GM18502 (cell line): ENCODE measurements at regions not wholly inside any gene's neighbourhood (a gene's known extent, or its start where the extent isn't known, plus 50 kb on each side); places are given as distances from the start of the nearest gene placed in this dataset.

Experiments
- ATAC-seq: cut with Tn5 transposase; IDR thresholded peaks from one replicate; pipeline ENCODE4 v1.9.1; 2021; ENCODE audit warnings: mild to moderate bottlenecking; ENCODE audit not compliant: unreplicated experiment, poor library complexity

- ATAC-seq, result no peak
Observed at GRCh38 chr2:137729305-137729704, 235.0 kb upstream of the HNMT start.

DNA sequence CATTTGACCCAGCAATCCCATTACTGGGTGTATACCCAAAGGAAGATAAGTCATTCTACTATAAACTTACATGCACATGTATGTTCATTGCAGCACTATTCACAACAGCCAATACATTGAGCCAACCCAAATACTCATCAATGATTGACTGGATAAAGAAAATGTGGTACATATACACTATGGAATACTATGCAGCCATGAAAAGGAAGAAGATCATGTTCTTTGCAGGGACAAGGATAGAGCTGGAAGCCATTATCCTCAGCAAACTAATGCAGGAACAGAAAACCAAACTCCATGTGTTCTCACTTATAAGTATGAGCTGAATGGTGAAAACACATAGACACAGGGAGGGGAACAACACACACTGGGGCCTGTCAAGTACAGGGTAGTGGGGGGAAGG, 226.7 kb upstream of the HNMT start:
- no peak for ATAC-seq

- ATAC-seq, result no peak
Observed at GRCh38 chr2:137741784-137742362, 222.4 kb upstream of the HNMT start.

DNA sequence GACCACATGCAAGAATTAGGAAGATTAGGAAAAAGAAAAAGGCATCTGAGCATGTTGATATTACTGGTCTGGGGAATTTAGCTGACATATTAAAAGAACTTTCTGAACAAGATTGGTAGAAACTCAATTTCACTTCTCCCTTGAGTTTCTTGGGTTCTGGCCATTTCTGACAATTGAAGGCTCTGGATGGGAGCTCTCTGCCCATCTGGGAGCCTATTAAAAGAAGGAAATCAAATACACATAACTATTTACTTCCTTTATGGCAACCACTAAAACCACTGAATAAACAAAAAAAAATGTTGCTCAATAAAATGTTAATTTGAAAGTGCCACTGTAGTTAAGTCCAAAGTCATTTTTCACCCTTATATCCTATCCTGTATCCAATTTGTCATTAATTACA, 216.8 kb upstream of the HNMT start:
- ATAC-seq, result no peak

- no peak for ATAC-seq
Observed at GRCh38 chr2:137748533-137748932, 215.7 kb upstream of the HNMT start.

- no peak for ATAC-seq
Observed at GRCh38 chr2:137764646-137765045, 199.6 kb upstream of the HNMT start.

DNA sequence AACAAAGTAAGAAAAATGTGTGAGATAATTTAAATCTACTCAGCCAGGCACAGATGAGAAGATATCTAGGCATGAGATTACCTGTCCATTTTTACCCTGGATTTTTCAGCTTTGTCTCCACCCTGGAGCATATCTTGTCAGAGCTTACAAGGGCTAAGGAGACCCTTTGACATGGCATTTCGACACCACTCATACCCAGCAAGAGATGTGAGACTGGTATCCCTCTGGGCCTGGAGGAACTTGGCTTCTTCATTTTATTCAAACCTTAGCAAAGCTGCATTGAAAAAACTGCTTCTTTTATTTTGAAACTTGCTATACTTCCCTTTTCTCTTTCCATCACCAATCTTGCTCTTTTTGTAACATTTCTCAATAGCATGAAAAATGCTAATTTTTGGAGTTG, 194.9 kb upstream of the HNMT start:
- ATAC-seq, result no peak

DNA sequence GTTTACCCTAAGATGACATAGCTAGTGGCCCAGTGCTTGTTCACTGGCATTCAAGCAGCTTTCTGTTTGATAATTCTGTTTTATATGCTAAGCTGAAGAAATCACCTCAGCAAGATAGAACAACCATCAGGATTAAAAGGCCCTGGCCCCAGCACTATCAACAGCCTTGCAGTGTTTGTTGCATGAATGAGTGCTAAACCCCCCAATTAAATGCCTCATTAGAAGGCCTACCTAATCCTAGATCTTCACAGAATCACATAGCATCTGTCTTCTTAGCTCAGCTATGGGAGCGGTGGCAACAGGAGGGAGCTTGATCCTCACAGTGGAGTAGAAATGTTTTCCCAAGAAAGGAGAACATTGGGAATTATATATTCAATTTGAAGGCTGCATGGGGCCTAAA, 194.1 kb upstream of the HNMT start:
- no peak for ATAC-seq

GRCh38 chr2:137771064-137771463, 193.2 kb upstream of the HNMT start:
- peak; percentile 47 for ATAC-seq

DNA sequence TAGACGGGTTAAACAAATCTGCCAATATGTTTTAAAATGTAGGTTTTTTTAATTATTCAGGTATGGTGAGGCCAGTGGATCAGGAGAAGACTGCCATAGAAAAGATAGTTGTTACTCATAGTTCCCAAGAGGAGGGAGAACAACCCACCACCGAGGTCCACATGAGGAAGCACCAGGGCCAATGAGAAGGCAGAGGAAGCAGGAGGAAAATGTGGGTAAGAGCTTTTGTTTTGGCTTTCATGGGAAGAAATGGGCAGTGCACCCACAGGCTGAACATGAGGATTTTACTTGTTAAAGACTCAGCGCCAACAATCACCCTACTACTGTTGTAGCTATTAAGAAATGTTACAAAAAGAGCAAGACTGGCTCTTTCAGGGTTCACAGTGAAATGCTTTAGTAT, 191.8 kb upstream of the HNMT start:
- ATAC-seq, result no peak

DNA sequence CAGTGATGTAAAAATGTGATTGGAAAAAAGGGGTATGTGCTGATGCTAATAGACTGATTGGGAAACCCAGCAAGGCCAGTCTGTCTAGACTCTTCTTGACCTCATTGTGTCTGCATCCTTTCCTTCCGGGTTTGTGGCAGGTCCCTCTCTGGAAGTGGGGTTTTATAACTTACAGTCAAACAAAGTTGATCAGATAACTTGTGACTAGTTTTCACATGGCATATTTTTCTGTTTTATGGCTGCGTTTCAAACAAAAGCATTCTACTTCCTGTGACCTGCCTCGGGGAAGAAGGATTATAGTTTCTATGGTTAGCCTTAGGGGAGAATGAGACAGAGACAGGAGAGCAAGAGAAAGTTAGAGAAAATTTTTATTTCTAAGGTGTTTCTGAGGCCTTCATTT, 188.7 kb upstream of the HNMT start:
- no peak for ATAC-seq

GRCh38 chr2:137776697-137777096, 187.6 kb upstream of the HNMT start:
- ATAC-seq, result no peak

DNA sequence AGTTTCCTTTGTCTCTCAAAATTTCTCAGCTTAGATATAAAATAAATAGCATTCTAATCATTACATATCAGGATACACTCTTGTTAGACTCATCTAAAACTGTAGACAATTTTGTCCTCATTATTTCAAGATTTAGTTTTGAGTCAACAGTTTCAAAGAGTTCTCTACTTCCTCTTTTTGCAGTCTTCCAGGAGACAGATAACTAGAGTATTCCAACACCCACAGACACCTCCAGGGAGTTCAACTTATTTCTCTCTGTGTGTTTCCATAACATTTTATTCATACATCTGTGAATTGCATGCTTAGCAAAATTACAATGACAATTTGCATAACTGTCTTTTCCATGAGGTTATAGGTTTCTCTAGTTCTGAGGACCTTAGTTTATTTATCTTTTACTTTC, 166.6 kb upstream of the HNMT start:
- peak; percentile 82 for ATAC-seq

GRCh38 chr2:137799600-137799999, 164.7 kb upstream of the HNMT start:
- no peak for ATAC-seq

GRCh38 chr2:137800386-137800785, 163.9 kb upstream of the HNMT start:
- ATAC-seq, result no peak

GRCh38 chr2:137801228-137801627, 163.0 kb upstream of the HNMT start:
- no peak for ATAC-seq

DNA sequence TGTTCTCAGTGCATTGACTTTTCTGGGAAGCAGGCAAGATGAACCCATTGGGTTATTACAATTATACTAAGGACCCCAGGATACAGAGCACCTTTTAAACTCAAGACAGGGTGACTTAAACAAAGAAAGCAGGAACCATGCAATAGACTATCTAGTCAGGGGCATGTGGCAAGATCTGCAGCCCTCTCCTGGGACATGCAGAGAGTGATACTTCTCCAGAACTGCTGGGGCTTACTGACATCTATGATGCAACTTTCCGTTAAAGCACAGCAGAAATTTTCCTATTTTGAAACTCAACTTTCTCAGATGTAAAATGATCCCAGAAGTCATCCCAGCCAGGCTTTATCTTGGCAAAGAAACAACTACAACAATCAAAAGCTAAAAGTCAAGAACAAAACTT, 162.2 kb upstream of the HNMT start:
- ATAC-seq, result no peak

DNA sequence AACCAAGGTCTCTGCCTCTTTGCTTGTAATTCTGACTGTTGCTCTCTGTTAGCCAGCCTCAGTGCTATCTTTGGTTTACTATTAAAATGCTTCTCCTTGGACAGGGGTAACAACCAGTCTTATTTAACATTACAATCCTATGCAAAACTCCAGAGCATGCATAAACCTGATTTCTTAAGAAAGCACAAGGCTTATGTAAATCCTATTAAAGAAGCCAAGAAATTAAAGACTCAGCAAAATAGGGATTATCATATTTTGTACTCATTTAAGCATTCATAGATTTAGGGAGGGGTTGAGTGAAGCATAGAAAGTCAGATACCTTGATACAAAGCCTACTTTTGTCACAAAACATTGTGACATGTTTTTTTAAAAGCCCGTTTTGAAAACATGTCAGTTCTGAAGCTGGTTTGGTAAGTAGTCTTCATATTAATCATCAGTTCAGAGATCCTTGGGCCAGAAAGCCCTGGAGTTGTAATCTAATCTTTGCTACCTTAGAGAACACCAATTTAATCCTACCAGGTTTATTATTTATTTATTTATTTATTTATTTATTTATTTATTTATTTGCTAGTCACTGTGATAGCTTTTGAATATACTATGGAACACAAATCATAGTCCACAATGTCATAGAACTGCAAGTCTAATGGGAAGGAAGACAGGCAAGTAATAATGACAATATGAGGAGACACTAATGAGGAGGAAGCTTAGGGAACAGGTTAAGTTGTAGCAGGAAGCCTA, 158.0 kb upstream of the HNMT start:
- no peak for ATAC-seq

GRCh38 chr2:137809252-137809651, 155.0 kb upstream of the HNMT start:
- ATAC-seq, result no peak

GRCh38 chr2:137809837-137810236, 154.4 kb upstream of the HNMT start:
- ATAC-seq, result no peak

GRCh38 chr2:137812517-137812916, 151.8 kb upstream of the HNMT start:
- no peak for ATAC-seq

DNA sequence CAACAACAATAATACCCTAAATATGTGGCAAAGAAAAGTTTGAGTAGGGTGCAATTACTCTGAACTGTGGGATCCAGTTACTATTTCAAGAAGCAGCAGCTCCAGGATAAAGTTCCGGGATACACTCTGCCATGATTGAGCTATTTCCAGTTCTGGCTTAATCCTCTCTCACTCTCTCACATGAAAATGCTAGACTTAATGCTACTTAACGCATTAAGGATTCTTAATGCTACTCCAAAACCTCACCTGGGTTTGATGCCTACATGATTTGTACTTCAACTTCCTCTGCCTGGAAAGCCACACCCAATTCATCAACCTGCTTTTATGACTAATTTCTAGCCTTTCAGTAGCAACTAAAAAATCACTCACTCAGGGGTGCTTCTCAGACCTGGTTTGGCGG, 151.1 kb upstream of the HNMT start:
- no peak for ATAC-seq
